Muscle of leg (tissue), 3 donors: ENCODE measurements at regions not wholly inside any gene's neighbourhood (a gene's known extent, or its start where the extent isn't known, plus 50 kb on each side); places are given as distances from the start of the nearest gene placed in this dataset.
"Not testable (repeated sequence)": the region's sequence is repeated elsewhere in the genome, so short reads cannot be mapped to it uniquely, and the experiment has no call there.

Source experiments
- DNase-seq: peaks from one replicate; pipeline ENCODE4 v3.0.0; 2013
- H3K27ac ChIP-seq: one replicate; pipeline ENCODE4 v1.5.1; 2013; ENCODE audit warnings: mild to moderate bottlenecking, low read length, control low read depth
- H3K27me3 ChIP-seq: one replicate; pipeline ENCODE4 v1.6.1; 2013; ENCODE audit warnings: low read length; ENCODE audit not compliant: control insufficient read depth, insufficient read depth
- H3K36me3 ChIP-seq: one replicate; pipeline ENCODE4 v1.6.1; 2013; ENCODE audit warnings: low read length; ENCODE audit not compliant: control insufficient read depth, insufficient read depth
- H3K4me1 ChIP-seq: one replicate; pipeline ENCODE4 v1.6.1; 2013; ENCODE audit warnings: low read length; ENCODE audit not compliant: control insufficient read depth, insufficient read depth
- H3K4me3 ChIP-seq: one replicate; pipeline ENCODE4 v1.5.1; 2013; ENCODE audit warnings: low read length, control low read depth
- H3K9me3 ChIP-seq: replicated peaks from 2 replicates; pipeline ENCODE4 v1.6.1; 2013; ENCODE audit warnings: low read depth, low read length; ENCODE audit not compliant: control insufficient read depth
- WGBS: methylation state at CpG from one replicate; pipeline ENCODE4 v1.1.5; 2013; ENCODE audit warnings: missing lambda C conversion rate; ENCODE audit not compliant: insufficient coverage; 5-methylcytosine and 5-hydroxymethylcytosine counted together

DNA sequence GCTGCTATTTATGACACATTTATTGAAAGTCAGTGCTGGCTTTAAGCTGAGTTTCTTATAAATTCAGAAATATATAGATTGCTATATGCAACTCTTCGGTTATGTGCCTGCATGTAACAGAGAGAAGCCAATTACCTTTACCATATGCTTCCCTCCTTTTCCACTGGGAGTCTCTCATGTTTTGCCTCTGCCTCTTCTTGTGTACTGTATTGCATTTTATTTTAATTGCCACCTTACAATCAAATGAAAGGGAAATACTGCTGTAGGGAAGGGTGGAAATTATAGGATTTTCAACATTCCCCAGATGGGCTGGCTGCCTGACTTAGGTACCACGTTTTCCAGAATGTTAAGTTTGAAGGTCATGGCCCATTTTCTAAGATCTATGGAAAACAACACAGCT lies 655.4 kb upstream of the SLIT2 start:
- Histone ChIP-seq H3K4me3 (no peak overlapping the region), H3K4me1 (no peaks in the 10 kb centered on the region), H3K9me3 (no peaks in the 10 kb centered on the region), H3K27ac (no peak overlapping the region), H3K36me3 (no peaks in the 10 kb centered on the region), H3K27me3 (no peaks in the 10 kb centered on the region)
- no peak for DNase-seq
- WGBS = 14% methylated on average over 1 of the region's 2 CpGs

DNA sequence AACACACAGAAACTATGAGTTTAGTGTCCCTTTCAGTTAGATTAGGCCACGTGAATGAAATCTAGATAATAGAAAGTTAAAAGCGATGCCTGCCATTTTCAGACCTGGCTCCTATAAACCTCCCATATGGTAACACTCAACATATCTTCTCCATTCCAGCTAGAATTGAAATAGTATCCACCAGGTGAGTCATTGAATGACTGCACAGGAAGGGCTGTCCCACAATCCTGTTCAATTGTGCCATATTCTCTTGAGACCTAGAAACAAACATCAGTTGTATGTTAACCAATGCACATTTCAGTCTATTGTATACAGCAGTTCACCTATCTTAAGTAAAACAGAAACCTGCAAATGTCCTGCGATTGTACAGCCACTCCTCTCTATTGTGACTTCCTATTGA lies 659.3 kb upstream of the SLIT2 start:
- H3K4me1 ChIP-seq = no peaks in the 10 kb centered on the region
- H3K27ac ChIP-seq = no peak overlapping the region
- H3K36me3 ChIP-seq = no peaks in the 10 kb centered on the region
- peaks cover 2% of the 10 kb centered on the region for H3K9me3 ChIP-seq
- H3K4me3 ChIP-seq = no peak overlapping the region
- DNase-seq = no peak
- WGBS = no CpG with 5 or more reads among the region's 3 CpGs
- no peaks in the 10 kb centered on the region for H3K27me3 ChIP-seq

DNA sequence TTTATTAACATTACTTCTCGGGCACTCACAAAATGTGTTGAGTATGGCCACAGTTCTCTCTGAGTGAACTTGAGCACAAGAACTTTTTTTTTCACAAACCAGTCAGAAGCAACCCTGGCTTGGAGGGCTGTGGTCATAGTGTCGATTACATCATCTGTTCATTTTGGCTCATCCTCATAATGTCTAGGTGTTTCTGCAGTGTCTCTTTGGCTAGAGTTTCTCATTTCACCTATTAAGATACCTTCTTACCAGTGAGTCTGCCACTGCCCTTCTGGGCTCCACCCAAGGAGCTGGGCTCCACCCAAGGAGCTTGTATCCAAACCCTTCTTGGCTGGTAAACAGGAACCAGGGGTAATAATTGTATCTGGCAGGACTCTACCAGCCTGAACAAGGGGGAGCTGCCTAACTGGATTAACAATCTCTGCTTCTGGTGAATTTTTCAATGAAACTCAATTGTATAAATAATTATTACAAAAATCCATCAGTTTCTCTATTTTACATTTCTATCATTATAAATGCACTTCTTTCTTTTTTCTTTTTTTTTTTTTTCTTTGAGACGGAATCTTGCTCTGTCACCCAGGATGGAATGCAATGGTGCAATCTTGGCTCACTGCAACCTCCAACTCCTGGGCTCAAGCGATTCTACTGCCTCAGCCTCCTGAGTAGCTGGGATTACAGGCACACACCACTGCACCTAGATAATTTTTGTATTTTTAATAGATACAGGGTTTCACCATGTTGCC lies 667.7 kb upstream of the SLIT2 start:
- 100% methylated on average over 1 of the region's 4 CpGs for WGBS

DNA sequence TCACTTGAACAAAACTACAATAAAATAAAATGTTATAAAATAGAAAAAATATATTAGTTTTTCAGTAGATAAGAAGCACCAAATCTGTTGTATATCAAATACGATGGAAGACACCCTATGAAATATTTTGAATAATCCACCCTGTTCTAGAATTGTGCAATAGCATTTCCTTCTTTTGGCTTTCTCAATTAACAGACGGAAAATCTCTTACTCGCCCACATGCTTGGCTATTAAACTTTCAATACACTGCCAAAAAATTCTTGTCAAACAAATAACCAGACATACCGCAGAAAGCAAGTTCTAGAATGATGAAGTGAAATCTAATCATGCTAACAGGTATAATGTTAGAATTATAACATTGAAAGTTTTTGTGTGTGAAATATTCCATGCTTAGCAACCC lies 671.6 kb upstream of the SLIT2 start:
- peak; percentile 81 for DNase-seq
- H3K27me3 ChIP-seq = no peaks in the 10 kb centered on the region
- H3K36me3 ChIP-seq = no peaks in the 10 kb centered on the region
- H3K9me3 ChIP-seq = no peaks in the 10 kb centered on the region
- H3K27ac ChIP-seq = no peak overlapping the region
- no CpG with 5 or more reads among the region's 4 CpGs for WGBS
- no peak overlapping the region for H3K4me3 ChIP-seq
- H3K4me1 ChIP-seq = no peaks in the 10 kb centered on the region

More for the DNA sequence above, 667.7 kb upstream of the SLIT2 start:
- H3K27ac ChIP-seq = no peak overlapping the region
- no peaks in the 10 kb centered on the region for H3K4me1 ChIP-seq
- no peak for DNase-seq
- H3K36me3 ChIP-seq = no peaks in the 10 kb centered on the region
- no peaks in the 10 kb centered on the region for H3K9me3 ChIP-seq
- H3K27me3 ChIP-seq = no peaks in the 10 kb centered on the region
- no peak overlapping the region for H3K4me3 ChIP-seq

- no peaks in the 10 kb centered on the region for H3K36me3 ChIP-seq
- H3K27me3 ChIP-seq = no peaks in the 10 kb centered on the region
- WGBS = 53% methylated on average over 2 of the region's 3 CpGs
- H3K9me3 ChIP-seq = no peaks in the 10 kb centered on the region
- H3K4me3 ChIP-seq = no peak overlapping the region
- H3K4me1 ChIP-seq = no peaks in the 10 kb centered on the region
- H3K27ac ChIP-seq = no peak overlapping the region
- no peak for DNase-seq
These were observed 672.1 kb upstream of the SLIT2 start for GRCh38 chr4:19579608-19580007.

DNA sequence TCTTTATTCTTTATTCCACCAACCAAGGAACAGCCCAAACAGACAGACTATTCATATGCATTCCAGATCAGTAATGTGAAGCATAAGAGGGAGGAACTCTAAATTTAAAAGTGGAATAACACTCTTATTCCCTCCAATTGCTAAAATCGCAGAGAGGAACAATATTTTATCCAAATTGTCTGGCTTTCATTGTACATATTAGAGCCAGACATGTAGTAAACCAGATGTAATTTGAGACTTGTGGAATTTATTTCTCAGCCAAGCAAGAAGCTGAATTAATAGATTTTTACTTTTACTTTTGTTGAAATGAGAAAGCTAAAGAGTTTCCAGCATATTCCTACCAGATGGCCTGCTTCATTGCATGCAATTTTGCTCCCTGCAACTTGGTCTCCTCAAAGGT lies 674.6 kb upstream of the SLIT2 start:
- WGBS = no CpG with 5 or more reads among the region's 1 CpG
- Histone ChIP-seq H3K36me3 (no peaks in the 10 kb centered on the region), H3K27me3 (no peaks in the 10 kb centered on the region), H3K27ac (peak overlapping the region; percentile 31), H3K9me3 (no peaks in the 10 kb centered on the region), H3K4me3 (no peak overlapping the region), H3K4me1 (no peaks in the 10 kb centered on the region)
- DNase-seq = peak; percentile 95

- no peaks in the 10 kb centered on the region for H3K4me1 ChIP-seq
- peak; percentile 65 for DNase-seq
- no peak overlapping the region for H3K27ac ChIP-seq
- H3K36me3 ChIP-seq = no peaks in the 10 kb centered on the region
- H3K9me3 ChIP-seq = no peaks in the 10 kb centered on the region
- H3K27me3 ChIP-seq = no peaks in the 10 kb centered on the region
- H3K4me3 ChIP-seq = no peak overlapping the region
- 80% methylated on average over 5 of the region's 5 CpGs for WGBS
These were observed 675.8 kb upstream of the SLIT2 start for GRCh38 chr4:19575924-19576323.

- Histone ChIP-seq H3K27ac (no peak overlapping the region), H3K27me3 (no peaks in the 10 kb centered on the region), H3K4me3 (no peak overlapping the region), H3K9me3 (no peaks in the 10 kb centered on the region), H3K4me1 (no peaks in the 10 kb centered on the region), H3K36me3 (no peaks in the 10 kb centered on the region)
- DNase-seq = no peak
These were observed 685.7 kb upstream of the SLIT2 start for GRCh38 chr4:19566041-19566440.

DNA sequence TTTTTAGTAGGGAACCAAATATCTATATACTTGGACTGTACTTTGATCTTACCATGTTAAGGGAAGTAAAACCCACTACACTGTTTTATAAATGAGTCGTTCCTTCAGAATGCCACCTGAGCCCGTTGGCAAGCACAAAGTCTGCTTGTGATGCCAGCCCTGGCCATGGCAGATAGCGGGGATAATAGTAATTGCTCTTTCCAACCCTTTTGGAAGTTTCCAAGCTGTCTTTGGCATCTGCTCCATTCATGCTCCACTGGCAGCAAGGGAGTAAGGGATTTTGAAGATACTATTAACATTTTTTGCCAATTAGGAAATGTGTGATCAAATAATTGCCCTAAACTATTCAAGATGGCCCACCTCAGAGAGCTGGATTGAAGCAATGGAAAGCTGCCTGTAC lies 689.2 kb upstream of the SLIT2 start:
- Histone ChIP-seq H3K27me3 (no peaks in the 10 kb centered on the region), H3K4me3 (no peak overlapping the region), H3K36me3 (no peaks in the 10 kb centered on the region), H3K9me3 (no peaks in the 10 kb centered on the region), H3K4me1 (no peaks in the 10 kb centered on the region), H3K27ac (no peak overlapping the region)
- no CpG with 5 or more reads among the region's 3 CpGs for WGBS
- no peak for DNase-seq

- Histone ChIP-seq H3K27me3 (no peaks in the 10 kb centered on the region), H3K4me3 (no peak overlapping the region), H3K4me1 (no peaks in the 10 kb centered on the region), H3K36me3 (no peaks in the 10 kb centered on the region), H3K27ac (no peak overlapping the region), H3K9me3 (no peaks in the 10 kb centered on the region)
- no peak for DNase-seq
- no CpG with 5 or more reads among the region's 2 CpGs for WGBS
These were observed 694.5 kb upstream of the SLIT2 start for GRCh38 chr4:19557161-19557560.

- not testable (repeated sequence) for H3K27me3 ChIP-seq, H3K27ac ChIP-seq, H3K4me1 ChIP-seq, DNase-seq, H3K4me3 ChIP-seq, H3K36me3 ChIP-seq, H3K9me3 ChIP-seq
- WGBS = 93% methylated on average over 3 of the region's 10 CpGs
These were observed 695.4 kb upstream of the SLIT2 start for GRCh38 chr4:19556276-19556675.
